ENCODE measurements at regions not wholly inside any gene's neighbourhood (a gene's known extent, or its start where the extent isn't known, plus 50 kb on each side); places are given as distances from the start of the nearest gene placed in this dataset.

DNA sequence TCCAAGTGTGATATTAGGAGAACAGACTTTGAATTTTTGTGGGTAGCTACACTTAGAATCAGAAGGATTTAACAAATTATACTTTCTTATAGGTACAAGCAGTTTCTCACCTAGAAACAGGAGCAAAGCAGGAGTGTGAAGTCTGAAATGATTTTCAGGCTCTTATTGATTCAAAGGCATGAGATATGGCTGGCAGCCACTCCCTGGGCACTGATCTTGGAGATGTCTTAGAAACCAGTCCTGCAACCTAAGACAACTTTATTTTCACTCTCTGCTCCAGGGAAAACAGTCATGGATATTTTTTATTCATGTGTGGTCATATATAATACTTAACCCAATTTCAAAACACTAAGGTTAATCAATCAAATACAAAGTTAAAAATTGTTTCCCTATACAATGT lies 254.9 kb upstream of the TMEM132C start:
- H3K9me3 ChIP-seq (ENCODE audit: control insufficient read depth in 2 of 2, insufficient read depth in 1 of 2, low read depth in 1 of 2, low read length in 1 of 2), result no peaks in the 10 kb centered on the region
- H3K4me1 ChIP-seq (ENCODE audit: control insufficient read depth in 2 of 2, insufficient read depth in 2 of 2, low read length in 1 of 2), result no peaks in the 10 kb centered on the region
- H3K4me3 ChIP-seq (ENCODE audit: low read depth in 1 of 2, low read length in 2 of 2), result no peak overlapping the region
- H3K27me3 ChIP-seq (ENCODE audit: control insufficient read depth in 1 of 2, insufficient read depth in 2 of 2, low read length in 2 of 2), result no peaks in the 10 kb centered on the region
- no peak overlapping the region for H3K27ac ChIP-seq (ENCODE audit: low read depth in 2 of 2, low read length in 1 of 2)
- H3K36me3 ChIP-seq (ENCODE audit: control insufficient read depth in 2 of 2, insufficient read depth in 2 of 2, low read length in 1 of 2), result no peaks in the 10 kb centered on the region

DNA sequence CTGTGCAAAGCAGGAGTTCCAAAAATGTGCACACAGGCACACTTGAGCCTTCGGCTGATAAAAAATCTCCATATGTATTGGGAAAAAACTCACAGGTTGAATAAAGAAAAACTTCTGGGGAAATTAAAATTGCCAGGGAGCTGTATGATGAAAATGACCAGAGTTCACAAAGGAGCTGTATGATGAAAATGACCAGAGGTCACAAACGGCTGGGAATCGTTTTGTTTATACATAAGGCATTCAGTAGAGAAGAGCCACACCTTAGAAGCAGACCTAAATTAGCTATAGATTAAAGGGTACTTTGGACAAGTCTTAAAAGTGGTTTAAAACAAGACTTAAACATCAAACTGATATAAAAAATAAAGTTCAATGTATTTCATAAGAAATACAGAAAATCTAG lies 251.7 kb upstream of the TMEM132C start:
- Histone ChIP-seq H3K36me3 (ENCODE audit: control insufficient read depth in 2 of 2, insufficient read depth in 2 of 2, low read length in 1 of 2) (no peaks in the 10 kb centered on the region), H3K4me3 (ENCODE audit: low read depth in 1 of 2, low read length in 2 of 2) (no peak overlapping the region), H3K9me3 (ENCODE audit: control insufficient read depth in 2 of 2, insufficient read depth in 1 of 2, low read depth in 1 of 2, low read length in 1 of 2) (peaks cover 0 to 3% of the 10 kb centered on the region in 2 donors), H3K27ac (ENCODE audit: low read depth in 2 of 2, low read length in 1 of 2) (no peak overlapping the region), H3K4me1 (ENCODE audit: control insufficient read depth in 2 of 2, insufficient read depth in 2 of 2, low read length in 1 of 2) (no peaks in the 10 kb centered on the region), H3K27me3 (ENCODE audit: control insufficient read depth in 1 of 2, insufficient read depth in 2 of 2, low read length in 2 of 2) (no peaks in the 10 kb centered on the region)
- WGBS, 2 donors, result 61 to 70% methylated on average over 3 of the region's 3 CpGs

DNA sequence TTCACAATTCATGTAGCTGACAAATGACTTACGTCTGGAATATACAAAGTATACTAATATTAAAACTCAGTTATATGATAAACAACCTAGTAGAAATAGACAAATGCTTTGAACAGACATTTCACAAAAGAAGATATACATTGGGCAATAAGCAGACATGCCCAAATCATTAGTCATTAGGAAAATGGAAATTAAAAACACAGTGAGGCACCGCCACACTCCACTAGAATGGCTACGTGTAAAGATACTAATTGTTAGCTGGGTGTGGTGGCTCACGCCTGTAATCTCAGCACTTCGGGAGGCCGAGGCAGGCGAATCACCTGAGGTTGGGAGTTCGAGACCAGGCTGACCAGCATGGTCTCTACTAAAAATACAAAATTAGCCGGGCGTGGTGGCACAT lies 248.9 kb upstream of the TMEM132C start:
- Histone ChIP-seq H3K27ac (ENCODE audit: low read depth in 2 of 2, low read length in 1 of 2) (no peak overlapping the region), H3K36me3 (ENCODE audit: control insufficient read depth in 2 of 2, insufficient read depth in 2 of 2, low read length in 1 of 2) (no peaks in the 10 kb centered on the region), H3K4me1 (ENCODE audit: control insufficient read depth in 2 of 2, insufficient read depth in 2 of 2, low read length in 1 of 2) (no peaks in the 10 kb centered on the region), H3K27me3 (ENCODE audit: control insufficient read depth in 1 of 2, insufficient read depth in 2 of 2, low read length in 2 of 2) (no peaks in the 10 kb centered on the region), H3K9me3 (ENCODE audit: control insufficient read depth in 2 of 2, insufficient read depth in 1 of 2, low read depth in 1 of 2, low read length in 1 of 2) (peaks cover 3 to 7% of the 10 kb centered on the region in 2 donors), H3K4me3 (ENCODE audit: low read depth in 1 of 2, low read length in 2 of 2) (no peak overlapping the region)
- 74 to 78% methylated on average over 10 of the region's 10 CpGs for WGBS, 2 donors

DNA sequence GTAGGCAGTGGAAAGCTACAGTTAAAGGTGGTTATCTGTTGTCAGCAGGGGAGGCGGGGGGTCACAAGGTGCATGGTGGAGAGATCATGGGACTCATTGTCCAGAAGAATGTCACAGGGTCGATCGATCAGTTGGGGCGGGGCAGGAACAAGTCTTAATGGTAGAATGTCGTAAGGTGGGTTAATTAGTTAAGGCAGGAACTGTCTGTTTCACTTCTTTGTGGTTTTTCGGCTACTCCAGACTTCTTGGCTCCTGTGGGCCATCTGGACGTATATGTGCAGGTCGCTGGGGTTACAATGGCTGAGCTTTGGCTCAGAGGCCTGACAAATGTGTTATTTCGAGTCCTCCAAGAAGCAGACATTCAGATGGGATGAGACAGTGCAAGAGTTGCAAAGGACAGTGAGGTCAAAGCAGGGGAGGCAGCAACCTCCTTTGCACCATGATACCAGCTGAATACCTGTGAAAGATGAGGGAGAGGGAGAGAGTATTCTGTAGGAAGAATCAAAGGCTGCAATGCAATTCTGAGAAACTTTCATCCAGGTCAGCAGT lies 246.9 kb upstream of the TMEM132C start:
- Histone ChIP-seq H3K27ac (ENCODE audit: low read depth in 2 of 2, low read length in 1 of 2) (no peak overlapping the region), H3K9me3 (ENCODE audit: control insufficient read depth in 2 of 2, insufficient read depth in 1 of 2, low read depth in 1 of 2, low read length in 1 of 2) (peaks cover 3 to 7% of the 10 kb centered on the region in 2 donors), H3K27me3 (ENCODE audit: control insufficient read depth in 1 of 2, insufficient read depth in 2 of 2, low read length in 2 of 2) (no peaks in the 10 kb centered on the region), H3K36me3 (ENCODE audit: control insufficient read depth in 2 of 2, insufficient read depth in 2 of 2, low read length in 1 of 2) (no peaks in the 10 kb centered on the region), H3K4me3 (ENCODE audit: low read depth in 1 of 2, low read length in 2 of 2) (no peak overlapping the region), H3K4me1 (ENCODE audit: control insufficient read depth in 2 of 2, insufficient read depth in 2 of 2, low read length in 1 of 2) (no peaks in the 10 kb centered on the region)
- 67 to 70% methylated on average over 9 of the region's 9 CpGs for WGBS, 2 donors

DNA sequence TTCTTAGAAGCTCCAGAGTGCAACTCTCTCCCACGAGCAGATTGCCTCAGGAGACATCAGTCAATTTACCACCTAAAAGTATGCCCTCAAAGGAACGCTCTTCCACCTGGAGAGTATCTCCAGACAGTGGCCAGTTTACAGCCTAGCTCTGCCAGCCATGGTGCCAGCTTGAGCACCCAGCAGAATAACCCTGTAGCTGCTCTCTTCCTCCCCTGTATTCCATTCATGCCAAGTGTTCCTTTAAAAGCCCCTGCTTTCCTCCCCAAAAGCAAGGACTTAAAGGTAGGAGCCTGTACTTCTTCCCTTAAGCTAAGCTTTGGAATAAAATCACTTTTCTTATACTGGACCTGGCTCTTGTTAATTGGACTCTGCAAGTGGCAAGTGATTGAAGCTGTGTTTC lies 245.4 kb upstream of the TMEM132C start:
- H3K9me3 ChIP-seq (ENCODE audit: control insufficient read depth in 2 of 2, insufficient read depth in 1 of 2, low read depth in 1 of 2, low read length in 1 of 2), result peaks cover 6 to 7% of the 10 kb centered on the region in 2 donors
- H3K27me3 ChIP-seq (ENCODE audit: control insufficient read depth in 1 of 2, insufficient read depth in 2 of 2, low read length in 2 of 2), result no peaks in the 10 kb centered on the region
- no peak overlapping the region for H3K27ac ChIP-seq (ENCODE audit: low read depth in 2 of 2, low read length in 1 of 2)
- no peaks in the 10 kb centered on the region for H3K36me3 ChIP-seq (ENCODE audit: control insufficient read depth in 2 of 2, insufficient read depth in 2 of 2, low read length in 1 of 2)
- WGBS, 2 donors, result 46 to 57% methylated on average over 2 of the region's 2 CpGs
- H3K4me3 ChIP-seq (ENCODE audit: low read depth in 1 of 2, low read length in 2 of 2), result no peak overlapping the region
- no peaks in the 10 kb centered on the region for H3K4me1 ChIP-seq (ENCODE audit: control insufficient read depth in 2 of 2, insufficient read depth in 2 of 2, low read length in 1 of 2)

DNA sequence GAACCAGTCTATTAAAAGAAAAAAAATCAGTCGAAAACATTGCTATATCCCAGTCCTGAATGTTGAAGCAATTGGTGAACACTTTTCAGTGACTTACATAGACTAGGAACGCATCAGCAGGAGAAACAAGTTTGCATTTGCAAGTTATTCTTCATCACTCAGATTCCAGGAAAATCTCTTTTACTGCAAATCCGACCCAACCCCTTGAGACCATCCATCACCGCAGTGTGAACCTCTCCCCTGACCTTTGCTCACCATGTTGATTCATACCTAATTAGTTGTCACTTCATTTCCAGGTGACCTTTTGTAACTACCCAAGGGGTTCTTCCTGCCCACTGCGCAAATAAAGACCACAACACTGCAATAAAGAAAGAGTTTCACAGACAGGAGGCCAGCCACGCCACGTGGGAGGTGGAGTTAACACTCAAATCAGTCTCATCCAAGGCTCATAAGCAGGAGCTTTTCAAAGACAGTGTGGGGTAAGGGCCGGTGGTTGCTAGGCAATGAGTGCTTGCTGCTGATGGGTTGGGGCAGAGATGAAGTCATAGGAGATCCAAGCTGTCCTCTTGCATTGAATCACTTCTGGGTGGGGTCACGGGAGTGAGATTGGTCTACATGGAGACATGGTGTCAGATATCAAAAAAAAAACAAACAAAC lies 241.3 kb upstream of the TMEM132C start:
- no peaks in the 10 kb centered on the region for H3K36me3 ChIP-seq (ENCODE audit: control insufficient read depth in 2 of 2, insufficient read depth in 2 of 2, low read length in 1 of 2)
- H3K4me3 ChIP-seq (ENCODE audit: low read depth in 1 of 2, low read length in 2 of 2), result no peak overlapping the region
- H3K4me1 ChIP-seq (ENCODE audit: control insufficient read depth in 2 of 2, insufficient read depth in 2 of 2, low read length in 1 of 2), result no peaks in the 10 kb centered on the region
- WGBS, 2 donors, result 47 to 52% methylated on average over 9 of the region's 9 CpGs
- no peaks in the 10 kb centered on the region for H3K27me3 ChIP-seq (ENCODE audit: control insufficient read depth in 1 of 2, insufficient read depth in 2 of 2, low read length in 2 of 2)
- no peak overlapping the region for H3K27ac ChIP-seq (ENCODE audit: low read depth in 2 of 2, low read length in 1 of 2)
- H3K9me3 ChIP-seq (ENCODE audit: control insufficient read depth in 2 of 2, insufficient read depth in 1 of 2, low read depth in 1 of 2, low read length in 1 of 2), result peaks cover 2 to 8% of the 10 kb centered on the region in 2 donors

DNA sequence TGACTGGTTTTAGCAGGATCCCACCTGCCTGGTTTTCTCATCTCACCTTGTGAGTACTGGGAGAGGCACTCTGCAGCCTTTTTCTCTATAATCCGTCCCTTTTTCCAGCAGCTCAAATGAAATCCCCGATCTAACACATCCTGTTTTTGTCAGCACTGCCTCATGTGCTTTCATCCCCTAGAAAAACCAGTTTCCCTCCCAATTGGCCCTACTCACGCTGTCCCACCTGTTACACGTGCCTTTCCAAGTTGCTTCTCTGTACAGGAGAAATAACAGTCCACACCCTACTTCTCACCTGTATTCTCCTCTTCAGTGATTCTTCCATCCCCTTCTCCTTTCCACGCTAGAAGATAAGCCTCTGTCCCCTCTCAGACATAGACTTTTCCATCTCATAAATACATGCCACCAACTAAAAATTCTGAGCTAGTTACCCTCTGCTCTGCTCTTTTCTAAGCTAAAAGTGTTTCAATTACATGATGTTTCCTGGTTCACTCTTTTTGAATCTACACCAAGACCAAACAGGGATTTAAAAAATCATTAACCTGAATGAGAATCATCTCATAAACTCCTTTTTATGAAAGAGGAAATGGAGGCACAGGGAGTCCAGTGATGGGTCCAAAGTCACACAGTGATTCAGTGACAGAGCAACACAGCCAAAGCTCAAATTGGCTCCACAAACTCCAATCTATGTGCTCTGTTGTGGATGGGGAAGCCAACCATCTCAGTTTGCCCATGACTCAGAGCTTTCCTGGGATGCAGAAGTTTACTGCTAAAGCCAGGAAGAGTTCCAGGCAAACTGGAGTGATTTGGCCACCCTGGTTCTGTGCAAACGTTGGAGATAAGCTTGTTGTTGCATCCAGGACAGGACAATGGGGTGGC lies 240.0 kb upstream of the TMEM132C start:
- WGBS, 2 donors, result 38 to 41% methylated on average over 6 of the region's 6 CpGs
- Histone ChIP-seq H3K4me1 (ENCODE audit: control insufficient read depth in 2 of 2, insufficient read depth in 2 of 2, low read length in 1 of 2) (no peaks in the 10 kb centered on the region), H3K9me3 (ENCODE audit: control insufficient read depth in 2 of 2, insufficient read depth in 1 of 2, low read depth in 1 of 2, low read length in 1 of 2) (peaks cover 2 to 4% of the 10 kb centered on the region in 2 donors), H3K36me3 (ENCODE audit: control insufficient read depth in 2 of 2, insufficient read depth in 2 of 2, low read length in 1 of 2) (no peaks in the 10 kb centered on the region), H3K27ac (ENCODE audit: low read depth in 2 of 2, low read length in 1 of 2) (no peak overlapping the region), H3K4me3 (ENCODE audit: low read depth in 1 of 2, low read length in 2 of 2) (no peak overlapping the region), H3K27me3 (ENCODE audit: control insufficient read depth in 1 of 2, insufficient read depth in 2 of 2, low read length in 2 of 2) (no peaks in the 10 kb centered on the region)

DNA sequence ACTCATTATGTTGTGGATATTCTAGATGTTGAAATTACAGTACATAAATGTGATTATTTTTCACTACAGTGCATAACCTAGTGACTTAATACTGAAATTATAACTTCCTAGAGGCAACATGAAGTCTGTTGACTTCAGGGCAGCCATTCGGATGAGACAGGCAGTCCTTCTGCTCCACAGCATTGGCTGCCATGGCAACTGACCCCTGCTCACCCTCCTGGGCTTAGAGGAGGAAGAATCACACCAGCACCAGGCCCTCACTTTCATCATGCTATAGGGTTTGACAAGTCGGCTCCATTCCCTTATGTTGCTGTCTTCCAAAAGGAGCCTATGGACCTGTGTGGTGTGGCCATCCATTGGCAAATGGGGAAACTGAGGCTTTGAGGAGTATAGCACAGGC lies 233.5 kb upstream of the TMEM132C start:
- H3K27ac ChIP-seq (ENCODE audit: low read depth in 2 of 2, low read length in 1 of 2), result no peak overlapping the region
- no peaks in the 10 kb centered on the region for H3K4me1 ChIP-seq (ENCODE audit: control insufficient read depth in 2 of 2, insufficient read depth in 2 of 2, low read length in 1 of 2)
- no peak overlapping the region for H3K4me3 ChIP-seq (ENCODE audit: low read depth in 1 of 2, low read length in 2 of 2)
- H3K9me3 ChIP-seq (ENCODE audit: control insufficient read depth in 2 of 2, insufficient read depth in 1 of 2, low read depth in 1 of 2, low read length in 1 of 2), result peaks cover 0 to 8% of the 10 kb centered on the region in 2 donors
- H3K27me3 ChIP-seq (ENCODE audit: control insufficient read depth in 1 of 2, insufficient read depth in 2 of 2, low read length in 2 of 2), result no peaks in the 10 kb centered on the region
- no peaks in the 10 kb centered on the region for H3K36me3 ChIP-seq (ENCODE audit: control insufficient read depth in 2 of 2, insufficient read depth in 2 of 2, low read length in 1 of 2)
- WGBS, 2 donors, result 52 to 65% methylated on average over 2 of the region's 2 CpGs

DNA sequence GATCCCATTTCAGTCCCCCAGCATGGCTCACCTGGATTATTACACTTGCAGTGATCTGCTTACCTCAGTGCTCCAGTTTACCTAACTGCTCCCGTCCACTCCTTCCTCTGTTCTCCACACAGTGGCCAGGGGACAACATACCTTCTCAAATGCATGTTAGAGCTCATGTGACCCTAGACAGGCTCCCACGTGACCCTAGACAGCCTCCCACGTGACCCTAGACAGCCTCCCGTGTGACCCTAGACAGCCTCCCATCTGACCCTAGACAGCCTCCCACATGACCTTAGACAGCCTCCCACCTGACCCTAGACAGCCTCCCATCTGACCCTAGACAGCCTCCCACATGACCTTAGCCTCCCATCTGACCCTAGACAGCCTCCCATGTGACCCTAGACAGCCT lies 226.0 kb upstream of the TMEM132C start:
- H3K4me1 ChIP-seq (ENCODE audit: control insufficient read depth in 2 of 2, insufficient read depth in 2 of 2, low read length in 1 of 2), result no peaks in the 10 kb centered on the region
- H3K9me3 ChIP-seq (ENCODE audit: control insufficient read depth in 2 of 2, insufficient read depth in 1 of 2, low read depth in 1 of 2, low read length in 1 of 2), result peaks cover 3 to 7% of the 10 kb centered on the region in 2 donors
- H3K36me3 ChIP-seq (ENCODE audit: control insufficient read depth in 2 of 2, insufficient read depth in 2 of 2, low read length in 1 of 2), result no peaks in the 10 kb centered on the region
- H3K27me3 ChIP-seq (ENCODE audit: control insufficient read depth in 1 of 2, insufficient read depth in 2 of 2, low read length in 2 of 2), result no peaks in the 10 kb centered on the region
- H3K27ac ChIP-seq (ENCODE audit: low read depth in 2 of 2, low read length in 1 of 2), result no peak overlapping the region
- 89 to 94% methylated on average over 4 of the region's 4 CpGs for WGBS, 2 donors
- H3K4me3 ChIP-seq (ENCODE audit: low read depth in 1 of 2, low read length in 2 of 2), result no peak overlapping the region
